Stimulated activated CD4-positive, alpha-beta T cell treated with anti-CD3 and anti-CD28 coated beads, TNF-alpha, amount 100 ng/mL, for 24 hours (primary cell): ENCODE measurements at regions not wholly inside any gene's neighbourhood (a gene's known extent, or its start where the extent isn't known, plus 50 kb on each side); places are given as distances from the start of the nearest gene placed in this dataset.
"Not testable (repeated sequence)": the region's sequence is repeated elsewhere in the genome, so short reads cannot be mapped to it uniquely, and the experiment has no call there.

Experiments
- DNase-seq, 3 experiments: peaks; one replicate each; pipeline ENCODE4 v3.0.0-alpha.2; 2020; ENCODE audit warnings: low read depth in 3 of 3

- not testable (repeated sequence) for DNase-seq
Measured at GRCh38 chr3:104361748-104362147, 1005.0 kb upstream of the ALCAM start.

GRCh38 chr3:104362319-104362718 is 1004.4 kb upstream of the ALCAM start:
- no peak for DNase-seq

- no peak for DNase-seq
Measured at GRCh38 chr3:104367000-104367399, 999.7 kb upstream of the ALCAM start.

- DNase-seq = no peak
Measured at GRCh38 chr3:104368760-104369159, 997.9 kb upstream of the ALCAM start.

- DNase-seq = no peak
Measured at GRCh38 chr3:104385421-104385820, 981.3 kb upstream of the ALCAM start.

GRCh38 chr3:104388619-104389018 is 978.1 kb upstream of the ALCAM start:
- no peak for DNase-seq

- no peak for DNase-seq
Measured at GRCh38 chr3:104392327-104392726, 974.4 kb upstream of the ALCAM start.

GRCh38 chr3:104396974-104397669 is 969.6 kb upstream of the ALCAM start:
- no peak for DNase-seq

- no peak for DNase-seq
Measured at GRCh38 chr3:104397713-104398112, 969.0 kb upstream of the ALCAM start.

- no peak for DNase-seq
Measured at GRCh38 chr3:104402902-104403301, 963.8 kb upstream of the ALCAM start.

GRCh38 chr3:104411757-104412156 is 955.0 kb upstream of the ALCAM start:
- DNase-seq = no peak

GRCh38 chr3:104412608-104413580 is 953.8 kb upstream of the ALCAM start:
- DNase-seq = no peak

GRCh38 chr3:104428337-104428925 is 938.3 kb upstream of the ALCAM start:
- DNase-seq = no peak

GRCh38 chr3:104429727-104430126 is 937.0 kb upstream of the ALCAM start:
- no peak for DNase-seq

GRCh38 chr3:104436506-104436905 is 930.2 kb upstream of the ALCAM start:
- DNase-seq = no peak

GRCh38 chr3:104437131-104437750 is 929.5 kb upstream of the ALCAM start:
- DNase-seq = no peak

- DNase-seq = no peak
Measured at GRCh38 chr3:104437891-104438290, 928.8 kb upstream of the ALCAM start.

GRCh38 chr3:104438706-104439105 is 928.0 kb upstream of the ALCAM start:
- no peak for DNase-seq

GRCh38 chr3:104445252-104445919 is 921.3 kb upstream of the ALCAM start:
- DNase-seq = not testable (repeated sequence)

- DNase-seq = no peak
Measured at GRCh38 chr3:104447681-104448080, 919.0 kb upstream of the ALCAM start.

GRCh38 chr3:104452697-104453096 is 914.0 kb upstream of the ALCAM start:
- DNase-seq = no peak
